Hepatocyte (in vitro differentiated cells): ENCODE measurements at regions not wholly inside any gene's neighbourhood (a gene's known extent, or its start where the extent isn't known, plus 50 kb on each side); places are given as distances from the start of the nearest gene placed in this dataset.

Source experiments
- DNase-seq: peaks from one replicate; pipeline ENCODE4 v3.0.0-alpha.2; 2016; ENCODE audit warnings: low spot score
- H2AFZ ChIP-seq: fragments of 200-600 bp; sonication (generic); 2 replicates; pipeline ENCODE4 v1.6.0; 2016; ENCODE audit warnings: antibody characterized with exemption, mild to moderate bottlenecking
- H3K27ac ChIP-seq: fragments of 200-600 bp; sonication (generic); 2 replicates; pipeline ENCODE4 v1.5.1; 2016; ENCODE audit warnings: mild to moderate bottlenecking
- H3K27me3 ChIP-seq: fragments of 200-600 bp; sonication (generic); 2 replicates; pipeline ENCODE4 v1.6.1; 2016
- H3K36me3 ChIP-seq: fragments of 200-600 bp; sonication (generic); replicated peaks from 2 replicates; pipeline ENCODE4 v1.5.1; 2016; ENCODE audit warnings: low read depth; ENCODE audit not compliant: insufficient read depth
- H3K4me1 ChIP-seq: fragments of 200-600 bp; sonication (generic); 2 replicates; pipeline ENCODE4 v1.5.1; 2016; ENCODE audit warnings: mild to moderate bottlenecking, moderate library complexity; ENCODE audit not compliant: insufficient read depth
- H3K4me2 ChIP-seq: fragments of 200-600 bp; sonication (generic); 2 replicates; pipeline ENCODE4 v1.6.0; 2016
- H3K4me3 ChIP-seq: fragments of 200-600 bp; sonication (generic); 2 replicates; pipeline ENCODE4 v1.5.1; 2016; ENCODE audit warnings: mild to moderate bottlenecking
- H3K79me2 ChIP-seq: fragments of 200-600 bp; sonication (generic); 2 replicates; pipeline ENCODE4 v1.6.0; 2017; ENCODE audit warnings: mild to moderate bottlenecking
- H3K9me2 ChIP-seq: fragments of 200-600 bp; sonication (generic); replicated peaks from 2 replicates; pipeline ENCODE4 v1.6.0; 2017; ENCODE audit warnings: mild to moderate bottlenecking; ENCODE audit not compliant: insufficient read depth
- H3K9me3 ChIP-seq: fragments of 200-600 bp; sonication (generic); 2 replicates; pipeline ENCODE4 v1.5.1; 2016; ENCODE audit warnings: low read depth, mild to moderate bottlenecking
- H4K20me1 ChIP-seq: fragments of 200-600 bp; sonication (generic); 2 replicates; pipeline ENCODE4 v1.6.0; 2016; ENCODE audit warnings: mild to moderate bottlenecking; ENCODE audit not compliant: insufficient read depth, poor library complexity, severe bottlenecking
- EZH2 ChIP-seq: fragments of 200-600 bp; sonication (generic); IDR thresholded peaks from 2 replicates; pipeline ENCODE4 v1.6.1; 2016; ENCODE audit warnings: antibody characterized with exemption, mild to moderate bottlenecking, borderline replicate concordance
- EZH2phosphoT487 ChIP-seq: fragments of 200-600 bp; sonication (generic); IDR thresholded peaks from one replicate; pipeline ENCODE4 v1.6.1; 2018; ENCODE audit warnings: antibody characterized with exemption, mild to moderate bottlenecking, low read depth, moderate library complexity; ENCODE audit not compliant: unreplicated experiment, severe bottlenecking
- WGBS: methylation state at CpG from one replicate; pipeline ENCODE4 v1.1.6; 2016; ENCODE audit warnings: low lambda C conversion rate; ENCODE audit errors: missing lambda C conversion rate; 5-methylcytosine and 5-hydroxymethylcytosine counted together
- TF ChIP-seq, protein P1 (sequence below): fragments of 200-600 bp; sonication (generic); IDR thresholded peaks from 2 replicates; pipeline ENCODE4 v1.5.1; 2016; ENCODE audit warnings: antibody characterized with exemption, mild to moderate bottlenecking; ENCODE audit not compliant: poor library complexity

DNA sequence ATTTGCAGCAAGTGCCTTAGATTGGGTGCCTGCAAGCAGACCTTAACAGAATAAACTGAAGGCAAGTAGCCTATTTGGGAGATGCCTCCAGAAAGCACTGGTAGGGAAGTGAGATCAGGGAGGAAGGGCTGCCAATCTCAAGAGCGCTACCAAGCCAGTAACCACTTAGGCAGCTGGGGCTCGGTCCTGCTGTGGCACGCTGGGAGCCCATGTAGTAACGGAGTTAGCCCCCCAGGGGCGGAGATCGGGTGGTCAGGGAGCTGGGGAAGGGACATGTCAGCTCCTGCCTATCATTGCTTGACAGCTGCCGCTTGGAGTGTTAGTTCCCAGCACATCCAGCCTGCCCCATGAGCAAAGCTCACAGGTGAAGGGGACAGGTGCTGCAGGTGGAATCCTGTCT, 127.0 kb downstream of the CEBPB start:
- H3K27ac ChIP-seq, result no peak overlapping the region
- 80% methylated on average over 7 of the region's 7 CpGs for WGBS
- no peaks in the 10 kb centered on the region for H3K9me2 ChIP-seq
- H3K4me2 ChIP-seq, result no peak overlapping the region
- H3K36me3 ChIP-seq, result no peaks in the 10 kb centered on the region
- no peak for DNase-seq
- no peaks in the 10 kb centered on the region for H3K9me3 ChIP-seq
- TF ChIP-seq, protein P1, sequence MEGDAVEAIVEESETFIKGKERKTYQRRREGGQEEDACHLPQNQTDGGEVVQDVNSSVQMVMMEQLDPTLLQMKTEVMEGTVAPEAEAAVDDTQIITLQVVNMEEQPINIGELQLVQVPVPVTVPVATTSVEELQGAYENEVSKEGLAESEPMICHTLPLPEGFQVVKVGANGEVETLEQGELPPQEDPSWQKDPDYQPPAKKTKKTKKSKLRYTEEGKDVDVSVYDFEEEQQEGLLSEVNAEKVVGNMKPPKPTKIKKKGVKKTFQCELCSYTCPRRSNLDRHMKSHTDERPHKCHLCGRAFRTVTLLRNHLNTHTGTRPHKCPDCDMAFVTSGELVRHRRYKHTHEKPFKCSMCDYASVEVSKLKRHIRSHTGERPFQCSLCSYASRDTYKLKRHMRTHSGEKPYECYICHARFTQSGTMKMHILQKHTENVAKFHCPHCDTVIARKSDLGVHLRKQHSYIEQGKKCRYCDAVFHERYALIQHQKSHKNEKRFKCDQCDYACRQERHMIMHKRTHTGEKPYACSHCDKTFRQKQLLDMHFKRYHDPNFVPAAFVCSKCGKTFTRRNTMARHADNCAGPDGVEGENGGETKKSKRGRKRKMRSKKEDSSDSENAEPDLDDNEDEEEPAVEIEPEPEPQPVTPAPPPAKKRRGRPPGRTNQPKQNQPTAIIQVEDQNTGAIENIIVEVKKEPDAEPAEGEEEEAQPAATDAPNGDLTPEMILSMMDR, result no peak
- no peak for TF ChIP-seq EZH2
- TF ChIP-seq EZH2phosphoT487, result no peak
- no peaks in the 10 kb centered on the region for H3K79me2 ChIP-seq
- H4K20me1 ChIP-seq, result no peaks in the 10 kb centered on the region
- H3K4me3 ChIP-seq, result no peak overlapping the region
- no peak overlapping the region for H2AFZ ChIP-seq
- no peaks in the 10 kb centered on the region for H3K27me3 ChIP-seq
- H3K4me1 ChIP-seq, result peaks cover 19% of the 10 kb centered on the region

DNA sequence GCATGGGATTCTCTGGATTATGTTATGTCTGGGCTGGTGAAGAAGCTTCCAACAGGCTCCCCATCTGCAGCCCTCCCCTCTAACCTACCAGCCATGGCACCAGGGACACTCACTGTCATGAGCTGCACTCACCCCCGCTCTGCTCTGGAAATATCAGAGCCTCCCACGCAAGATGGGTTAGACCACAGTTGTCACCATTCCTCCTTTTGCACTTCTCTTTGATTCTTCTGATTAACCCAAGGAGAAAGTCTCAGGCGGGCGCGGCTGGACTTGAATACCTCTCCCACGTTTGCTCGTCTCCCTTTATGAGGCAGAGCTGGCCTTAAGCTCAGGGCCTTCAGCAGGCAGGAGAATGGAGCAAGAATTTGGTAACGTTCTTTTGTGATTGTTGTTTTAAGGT, 128.1 kb downstream of the CEBPB start:
- no peak overlapping the region for H2AFZ ChIP-seq
- no peaks in the 10 kb centered on the region for H3K9me3 ChIP-seq
- DNase-seq, result no peak
- H3K27me3 ChIP-seq, result no peaks in the 10 kb centered on the region
- H4K20me1 ChIP-seq, result no peaks in the 10 kb centered on the region
- H3K9me2 ChIP-seq, result no peaks in the 10 kb centered on the region
- no peak overlapping the region for H3K27ac ChIP-seq
- no peaks in the 10 kb centered on the region for H3K36me3 ChIP-seq
- WGBS, result 83% methylated on average over 8 of the region's 8 CpGs
- no peaks in the 10 kb centered on the region for H3K79me2 ChIP-seq
- peaks cover 19% of the 10 kb centered on the region for H3K4me1 ChIP-seq
- TF ChIP-seq, protein P1, result no peak
- no peak for TF ChIP-seq EZH2phosphoT487
- TF ChIP-seq EZH2, result no peak
- H3K4me2 ChIP-seq, result no peak overlapping the region
- no peak overlapping the region for H3K4me3 ChIP-seq

DNA sequence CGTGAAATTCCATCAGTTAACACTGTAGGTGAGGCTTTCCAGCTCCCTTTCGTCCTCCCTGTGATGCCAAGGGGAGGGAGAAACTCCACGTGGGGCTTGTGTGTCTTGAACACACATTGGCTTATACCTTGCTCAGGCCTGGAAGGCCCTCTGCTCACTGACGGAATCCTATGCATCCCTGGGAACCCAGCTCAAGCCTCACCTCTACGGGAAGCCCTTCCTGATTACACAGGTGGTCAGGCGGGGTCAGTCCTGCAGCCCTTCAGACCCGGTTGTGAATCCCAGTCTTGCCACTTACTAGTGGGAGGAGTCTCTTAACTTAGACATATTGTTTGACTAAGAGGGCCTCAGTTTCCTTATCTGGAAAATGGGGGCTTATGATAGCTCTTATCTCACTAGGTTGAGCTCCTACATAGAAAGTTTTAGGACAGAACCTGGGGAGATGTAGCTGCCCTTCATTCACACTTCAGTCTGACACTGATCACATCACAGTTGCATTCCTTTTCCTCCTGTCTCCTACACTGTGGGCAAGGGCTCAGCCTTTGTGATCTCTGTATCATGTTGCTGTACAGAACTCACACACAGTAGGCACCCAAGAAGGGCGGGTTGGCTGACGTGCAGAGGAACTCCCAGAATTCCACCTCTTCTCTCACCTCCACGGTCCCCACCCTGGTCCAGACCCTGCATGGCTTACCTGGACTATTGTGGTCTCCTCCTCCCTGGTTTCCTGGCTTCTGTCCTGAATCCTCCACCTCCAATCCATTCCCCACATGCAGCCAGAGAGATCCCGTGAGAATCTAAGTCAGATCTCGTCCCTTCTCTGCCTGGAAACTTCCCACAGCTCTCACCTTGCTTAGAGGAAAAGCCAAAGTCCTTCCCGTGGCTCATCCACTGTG, 129.6 kb downstream of the CEBPB start:
- no peaks in the 10 kb centered on the region for H3K27me3 ChIP-seq
- H3K27ac ChIP-seq, result peak overlapping the region; percentile 87
- no peaks in the 10 kb centered on the region for H4K20me1 ChIP-seq
- H2AFZ ChIP-seq, result no peak overlapping the region
- peaks cover 19% of the 10 kb centered on the region for H3K4me1 ChIP-seq
- 74% methylated on average over 13 of the region's 13 CpGs for WGBS
- no peaks in the 10 kb centered on the region for H3K9me3 ChIP-seq
- no peak for DNase-seq
- H3K9me2 ChIP-seq, result no peaks in the 10 kb centered on the region
- peak overlapping the region; percentile 64 for H3K4me2 ChIP-seq
- no peak overlapping the region for H3K4me3 ChIP-seq
- no peaks in the 10 kb centered on the region for H3K36me3 ChIP-seq
- no peaks in the 10 kb centered on the region for H3K79me2 ChIP-seq
- no peak for TF ChIP-seq EZH2phosphoT487
- TF ChIP-seq, protein P1, result no peak
